GM10248 (cell line): ENCODE measurements at regions not wholly inside any gene's neighbourhood (a gene's known extent, or its start where the extent isn't known, plus 50 kb on each side); places are given as distances from the start of the nearest gene placed in this dataset.

Experiments used
- CTCF ChIA-PET: fragments of 300-600 bp; sonication (Branson Sonifier 250); formaldehyde crosslinking; extraction: SDS; loops from one replicate; lab custom pipeline; 2021; ENCODE audit warnings: antibody characterized with exemption; lab: Yijun Ruan, JAX
- POLR2A ChIA-PET: fragments of 350-650 bp; sonication (Branson Sonifier 250); formaldehyde crosslinking; extraction: SDS; loops from one replicate; lab custom pipeline; 2020; ENCODE audit warnings: antibody characterized with exemption; lab: Yijun Ruan, JAX
- DNase-seq: peaks from one replicate; pipeline ENCODE4 v3.0.0; 2012; ENCODE audit errors: extremely low spot score
- TF ChIP-seq, protein P1 (sequence below): IDR thresholded peaks from 2 replicates; pipeline ENCODE4 v1.5.1; 2012; ENCODE audit warnings: mild to moderate bottlenecking, low read depth; ENCODE audit errors: extremely low read depth, missing control alignments, control extremely low read depth

DNA sequence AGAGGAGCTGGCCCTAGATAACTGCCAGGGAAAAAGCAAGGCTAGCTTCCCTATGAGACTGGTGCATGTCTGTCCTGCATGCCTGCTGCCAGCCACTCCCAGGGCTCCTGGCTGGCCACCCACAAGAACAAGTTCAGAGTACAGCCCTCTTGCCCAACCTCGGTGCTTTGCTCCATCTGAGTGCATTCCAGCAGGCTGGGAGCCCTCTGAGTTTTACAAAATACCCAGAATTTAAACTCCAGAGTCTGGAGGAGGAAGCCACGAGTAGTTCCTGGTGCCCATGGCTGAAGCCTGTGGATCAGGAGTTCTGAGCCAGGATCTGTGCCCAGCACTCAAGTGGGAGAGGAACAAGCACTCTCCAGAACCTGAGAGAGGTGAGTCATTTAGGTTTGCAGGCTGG is 111.6 kb downstream of the MAGEE2 start:
- POLR2A ChIA-PET, result no interaction called here
- TF ChIP-seq, protein P1, sequence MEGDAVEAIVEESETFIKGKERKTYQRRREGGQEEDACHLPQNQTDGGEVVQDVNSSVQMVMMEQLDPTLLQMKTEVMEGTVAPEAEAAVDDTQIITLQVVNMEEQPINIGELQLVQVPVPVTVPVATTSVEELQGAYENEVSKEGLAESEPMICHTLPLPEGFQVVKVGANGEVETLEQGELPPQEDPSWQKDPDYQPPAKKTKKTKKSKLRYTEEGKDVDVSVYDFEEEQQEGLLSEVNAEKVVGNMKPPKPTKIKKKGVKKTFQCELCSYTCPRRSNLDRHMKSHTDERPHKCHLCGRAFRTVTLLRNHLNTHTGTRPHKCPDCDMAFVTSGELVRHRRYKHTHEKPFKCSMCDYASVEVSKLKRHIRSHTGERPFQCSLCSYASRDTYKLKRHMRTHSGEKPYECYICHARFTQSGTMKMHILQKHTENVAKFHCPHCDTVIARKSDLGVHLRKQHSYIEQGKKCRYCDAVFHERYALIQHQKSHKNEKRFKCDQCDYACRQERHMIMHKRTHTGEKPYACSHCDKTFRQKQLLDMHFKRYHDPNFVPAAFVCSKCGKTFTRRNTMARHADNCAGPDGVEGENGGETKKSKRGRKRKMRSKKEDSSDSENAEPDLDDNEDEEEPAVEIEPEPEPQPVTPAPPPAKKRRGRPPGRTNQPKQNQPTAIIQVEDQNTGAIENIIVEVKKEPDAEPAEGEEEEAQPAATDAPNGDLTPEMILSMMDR, result no peak
- no peak for DNase-seq
- CTCF ChIA-PET, result no interaction called here

DNA sequence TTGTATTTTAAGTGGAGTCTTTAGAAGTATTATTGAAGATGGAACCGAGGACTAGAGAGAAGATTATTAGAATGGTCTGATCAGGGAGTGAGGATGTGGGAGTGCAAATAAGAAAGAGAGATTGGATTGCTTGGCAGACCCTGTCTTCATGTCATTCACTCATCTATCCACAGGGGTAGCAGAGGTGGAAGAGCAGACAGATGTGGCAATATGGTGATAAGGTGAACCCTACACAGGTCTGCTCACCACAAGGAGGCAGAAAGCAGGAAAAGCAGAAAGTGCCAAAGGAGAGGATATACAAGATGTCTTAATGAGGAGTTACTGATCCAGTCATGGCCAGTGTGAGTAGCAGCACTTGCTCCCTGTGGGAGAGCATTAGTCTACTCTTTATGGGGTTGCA is 129.4 kb downstream of the MAGEE2 start:
- no peak for DNase-seq
- ChIA-PET CTCF (no interaction called here), POLR2A (no interaction called here)
- TF ChIP-seq, protein P1, result no peak

DNA sequence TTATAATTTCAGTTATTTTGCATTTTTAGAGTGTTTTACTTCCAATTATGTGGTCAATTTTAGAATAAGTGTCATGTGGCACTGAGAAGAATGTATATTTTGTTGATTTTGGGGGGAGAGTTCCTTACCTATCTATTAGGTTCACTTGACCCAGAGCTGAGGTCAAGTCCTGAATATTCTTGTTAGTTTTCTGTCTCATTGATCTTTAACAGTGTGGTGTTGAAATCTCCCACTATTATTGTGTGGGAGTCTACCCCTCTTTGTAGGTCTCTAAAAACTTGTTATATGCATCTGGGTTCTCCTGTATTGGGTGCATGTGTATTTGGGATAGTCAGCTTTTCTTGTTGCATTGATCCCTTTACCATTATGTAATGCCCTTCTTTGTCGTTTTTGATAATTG is 127.0 kb upstream of the ZDHHC15 start:
- ChIA-PET POLR2A (no interaction called here), CTCF (no interaction called here)
- TF ChIP-seq, protein P1, result no peak
- no peak for DNase-seq

DNA sequence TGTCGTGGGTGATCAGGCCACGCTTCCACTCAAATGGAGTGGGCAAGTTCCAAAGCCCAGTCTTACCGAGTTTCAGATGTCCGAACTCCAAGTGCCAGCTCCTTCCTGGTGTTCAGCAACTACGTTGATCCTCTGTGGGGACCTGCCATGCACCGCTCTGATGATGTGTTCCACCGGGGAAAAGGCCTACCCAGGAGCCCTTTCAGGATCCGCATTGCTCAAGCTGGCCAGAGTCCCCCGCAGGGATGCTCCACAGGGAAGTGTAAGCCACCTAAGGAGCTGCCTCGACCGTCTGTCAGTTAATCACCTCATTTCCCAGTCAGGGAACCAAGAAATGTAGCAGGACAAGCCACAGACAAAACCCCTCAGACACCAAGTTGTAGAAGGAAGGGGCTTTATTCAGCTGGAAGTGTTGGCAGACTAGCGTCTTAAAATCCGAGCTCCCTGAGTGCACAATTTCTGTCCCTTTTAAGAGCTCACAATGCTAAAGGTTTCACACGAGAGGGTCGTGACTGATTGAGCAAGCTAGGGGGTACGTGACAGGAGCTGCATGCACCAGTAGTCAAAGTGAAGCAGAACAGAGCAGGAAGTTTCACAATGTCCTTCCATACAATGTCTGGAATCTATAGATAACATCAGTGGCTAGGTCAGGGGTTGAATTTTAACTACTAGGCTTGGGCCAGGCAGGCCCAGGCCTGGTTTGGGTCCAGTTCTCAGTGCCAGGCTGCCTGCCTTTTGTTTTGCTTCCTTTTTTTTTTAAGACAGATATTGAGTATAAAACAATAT is 126.2 kb upstream of the ZDHHC15 start:
- CTCF ChIA-PET, result no interaction called here
- POLR2A ChIA-PET, result no interaction called here

DNA sequence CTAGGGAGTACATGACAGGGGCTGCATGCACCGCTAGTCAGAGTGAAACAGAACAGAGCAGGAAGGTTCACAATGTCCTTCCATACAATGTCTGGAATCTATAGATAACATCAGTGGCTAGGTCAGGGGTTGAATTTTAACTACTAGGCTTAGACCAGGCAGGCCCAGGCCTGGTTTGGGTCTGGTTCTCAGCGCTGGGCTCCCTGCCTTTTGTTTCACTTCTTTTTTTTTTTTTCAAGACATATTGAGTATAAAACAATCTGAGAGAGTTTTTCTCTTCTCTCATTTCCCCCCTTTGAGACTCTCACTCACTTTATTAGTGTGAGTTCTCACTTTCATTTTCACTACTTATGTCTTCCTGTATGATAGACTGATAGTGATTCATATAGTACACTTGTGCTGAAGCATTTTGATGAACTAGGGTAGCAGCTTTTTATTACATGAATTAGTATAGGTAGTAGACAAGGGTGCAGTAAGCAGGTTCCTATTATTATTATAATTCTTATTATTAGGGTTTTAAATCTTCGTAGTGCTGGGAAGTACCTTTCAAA is 120.0 kb upstream of the ZDHHC15 start:
- no peak for DNase-seq
- ChIA-PET CTCF (no interaction called here), POLR2A (no interaction called here)
- TF ChIP-seq, protein P1, result no peak

More for the DNA sequence above, 126.2 kb upstream of the ZDHHC15 start:
- DNase-seq, result no peak
- TF ChIP-seq, protein P1, result no peak

DNA sequence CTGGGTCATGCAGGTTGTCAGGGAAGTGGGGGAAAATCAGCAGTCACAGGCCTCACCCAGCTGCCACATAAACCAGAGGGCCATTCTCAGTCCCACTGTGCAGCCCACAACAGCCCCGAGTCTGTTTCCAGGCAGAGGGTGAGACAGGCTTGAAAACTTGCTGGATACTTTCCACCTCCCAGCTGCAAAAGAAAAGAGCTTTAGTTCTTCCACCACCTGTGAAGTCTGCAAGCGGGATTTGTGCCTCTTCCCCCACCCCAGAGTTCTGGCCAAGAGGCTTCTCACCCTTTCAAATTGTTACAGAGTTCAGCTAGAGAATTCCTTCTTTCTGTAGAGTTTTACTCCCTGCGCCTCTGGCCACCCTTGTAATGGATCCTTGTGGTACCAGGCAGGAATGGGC is 115.5 kb upstream of the ZDHHC15 start:
- TF ChIP-seq, protein P1, result no peak
- POLR2A ChIA-PET, result no interaction called here
- DNase-seq, result no peak
- CTCF ChIA-PET, result no interaction called here
